Gastroesophageal sphincter (tissue), 4 donors: ENCODE measurements at regions not wholly inside any gene's neighbourhood (a gene's known extent, or its start where the extent isn't known, plus 50 kb on each side); places are given as distances from the start of the nearest gene placed in this dataset.

Experiments
- ATAC-seq: fragments of 150-250 bp; one replicate; pipeline ENCODE4 v1.9.1; 2016; ENCODE audit warnings: mild to moderate bottlenecking, moderate library complexity
- H3K27ac ChIP-seq, 4 donors: fragments of 200-600 bp; sonication (generic) in 3 of 4; 1 replicate in 3 of 4; 2 replicates in 1 of 4; pipeline ENCODE4 v1.5.1; 2016 to 2019
- H3K27me3 ChIP-seq: fragments of 200-600 bp; sonication (generic); one replicate; pipeline ENCODE4 v1.5.1; 2019
- H3K36me3 ChIP-seq, 2 donors: fragments of 200-600 bp; sonication (generic); one replicate each; pipeline ENCODE4 v1.5.1; 2019; ENCODE audit warnings: control low read depth in 1 of 2
- H3K4me1 ChIP-seq, 3 donors: fragments of 200-600 bp; sonication (generic); 1 replicate in 2 of 3; 2 replicates in 1 of 3; pipeline ENCODE4 v1.5.1; 2016 to 2019; ENCODE audit warnings: control low read depth in 2 of 3
- H3K4me3 ChIP-seq, 2 donors: fragments of 200-600 bp; sonication (generic); one replicate each; pipeline ENCODE4 v1.5.1; 2019; ENCODE audit warnings: mild to moderate bottlenecking in 1 of 2, moderate library complexity in 1 of 2
- H3K9me3 ChIP-seq, 3 donors: fragments of 200-600 bp; sonication (generic); one replicate each; pipeline ENCODE4 v1.5.1; 2017 to 2019; ENCODE audit warnings: control low read depth in 2 of 3
- EP300 ChIP-seq: sonication (generic); formaldehyde crosslinking; IDR thresholded peaks from one replicate; pipeline ENCODE4 v1.6.1; 2017; ENCODE audit warnings: antibody characterized with exemption, mild to moderate bottlenecking
- POLR2A ChIP-seq, 2 donors: fragments of 450-650 bp; IDR thresholded peaks; one replicate each; pipeline ENCODE4 v1.6.1; 2017; ENCODE audit warnings: antibody characterized with exemption in 2 of 2, mild to moderate bottlenecking in 2 of 2, moderate library complexity in 1 of 2
- POLR2AphosphoS5 ChIP-seq: sonication (generic); formaldehyde crosslinking; IDR thresholded peaks from one replicate; pipeline ENCODE4 v1.6.1; 2017; ENCODE audit warnings: antibody characterized with exemption
- WGBS, 2 donors: methylation state at CpG; one replicate each; pipeline ENCODE4 v1.1.5; 2018; ENCODE audit warnings: low coverage in 1 of 2; 5-methylcytosine and 5-hydroxymethylcytosine counted together
- TF ChIP-seq, protein P1 (sequence below), 4 experiments: fragments of 200-600 bp in 2 of 4; fragments of 450-650 bp in 2 of 4; sonication (generic) in 1 of 4; IDR thresholded peaks; one replicate each; pipeline ENCODE4 v1.5.1; 2017 to 2019; ENCODE audit warnings: antibody characterized with exemption in 4 of 4, mild to moderate bottlenecking in 2 of 4, moderate library complexity in 2 of 4

DNA sequence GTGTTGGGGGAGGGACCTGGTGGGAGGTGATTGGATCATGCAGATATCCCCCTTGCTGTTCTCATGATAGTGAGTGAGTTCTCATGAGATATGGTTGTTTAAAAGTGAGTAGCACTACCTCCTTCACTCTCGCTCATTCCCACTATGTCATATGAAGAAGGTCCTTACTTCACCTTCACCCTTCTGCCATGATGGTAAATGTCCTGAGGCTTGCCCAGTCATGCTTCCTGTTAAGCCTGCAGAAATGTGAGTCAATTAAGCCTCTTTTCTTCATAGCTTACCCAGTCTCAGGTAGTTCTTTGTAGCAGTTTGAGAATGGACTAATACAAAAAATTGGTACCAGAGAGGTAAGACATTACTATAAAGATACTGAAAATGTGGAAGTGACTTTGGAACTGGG, 425.9 kb downstream of the HTR1B start:
- H3K4me1 ChIP-seq, result no peaks in the 10 kb centered on the region
- no peaks in the 10 kb centered on the region for H3K27me3 ChIP-seq
- no peak for ATAC-seq
- H3K36me3 ChIP-seq, result peaks cover 0 to 6% of the 10 kb centered on the region in 2 donors
- H3K9me3 ChIP-seq, result peaks cover 0 to 28% (median 0%) of the 10 kb centered on the region in 3 donors
- 91 to 100% methylated on average over 1 of the region's 1 CpG for WGBS, 2 donors
- H3K4me3 ChIP-seq, result no peak overlapping the region
- TF ChIP-seq EP300 (no peak), POLR2A (IDR thresholded peaks at IDR 0.05) (no peak), POLR2AphosphoS5 (no peak)
- TF ChIP-seq, protein P1, sequence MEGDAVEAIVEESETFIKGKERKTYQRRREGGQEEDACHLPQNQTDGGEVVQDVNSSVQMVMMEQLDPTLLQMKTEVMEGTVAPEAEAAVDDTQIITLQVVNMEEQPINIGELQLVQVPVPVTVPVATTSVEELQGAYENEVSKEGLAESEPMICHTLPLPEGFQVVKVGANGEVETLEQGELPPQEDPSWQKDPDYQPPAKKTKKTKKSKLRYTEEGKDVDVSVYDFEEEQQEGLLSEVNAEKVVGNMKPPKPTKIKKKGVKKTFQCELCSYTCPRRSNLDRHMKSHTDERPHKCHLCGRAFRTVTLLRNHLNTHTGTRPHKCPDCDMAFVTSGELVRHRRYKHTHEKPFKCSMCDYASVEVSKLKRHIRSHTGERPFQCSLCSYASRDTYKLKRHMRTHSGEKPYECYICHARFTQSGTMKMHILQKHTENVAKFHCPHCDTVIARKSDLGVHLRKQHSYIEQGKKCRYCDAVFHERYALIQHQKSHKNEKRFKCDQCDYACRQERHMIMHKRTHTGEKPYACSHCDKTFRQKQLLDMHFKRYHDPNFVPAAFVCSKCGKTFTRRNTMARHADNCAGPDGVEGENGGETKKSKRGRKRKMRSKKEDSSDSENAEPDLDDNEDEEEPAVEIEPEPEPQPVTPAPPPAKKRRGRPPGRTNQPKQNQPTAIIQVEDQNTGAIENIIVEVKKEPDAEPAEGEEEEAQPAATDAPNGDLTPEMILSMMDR (IDR thresholded peaks at IDR 0.05), result no peak
- H3K27ac ChIP-seq, result no peak overlapping the region

DNA sequence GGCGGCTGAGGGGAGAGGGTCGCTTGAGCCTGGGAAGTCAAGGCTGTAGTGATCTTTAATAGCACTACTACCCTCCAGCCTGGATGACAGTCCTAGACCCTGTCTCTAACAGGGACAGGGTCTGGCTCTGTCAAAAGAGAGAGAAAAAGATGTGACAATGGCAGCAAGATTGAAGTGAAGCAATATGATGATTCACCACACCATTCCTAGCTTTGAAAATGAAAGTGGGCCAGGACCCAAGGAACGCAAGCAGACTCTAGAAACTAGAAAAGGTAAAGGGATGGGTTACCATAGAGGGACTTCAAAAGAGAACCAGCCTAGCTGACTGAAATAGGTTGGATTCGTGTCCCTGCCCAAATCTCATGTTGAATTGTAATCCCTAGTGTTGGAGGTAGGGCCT, 426.9 kb downstream of the HTR1B start:
- ATAC-seq, result no peak
- no peaks in the 10 kb centered on the region for H3K4me1 ChIP-seq
- WGBS, 2 donors, result 71 to 80% methylated on average over 3 to 4 of the region's 4 CpGs
- TF ChIP-seq POLR2A (IDR thresholded peaks at IDR 0.05) (no peak), EP300 (no peak), POLR2AphosphoS5 (no peak)
- TF ChIP-seq, protein P1 (IDR thresholded peaks at IDR 0.05), result no peak
- H3K9me3 ChIP-seq, result peaks cover 0 to 28% (median 0%) of the 10 kb centered on the region in 3 donors
- peaks cover 0 to 6% of the 10 kb centered on the region in 2 donors for H3K36me3 ChIP-seq
- H3K4me3 ChIP-seq, result no peak overlapping the region
- no peak overlapping the region for H3K27ac ChIP-seq
- H3K27me3 ChIP-seq, result no peaks in the 10 kb centered on the region

- Histone ChIP-seq H3K9me3 (peaks cover 0 to 25% (median 0%) of the 10 kb centered on the region in 3 donors), H3K4me3 (no peak overlapping the region), H3K27ac (no peak overlapping the region), H3K36me3 (peaks cover 0 to 6% of the 10 kb centered on the region in 2 donors), H3K27me3 (no peaks in the 10 kb centered on the region), H3K4me1 (no peaks in the 10 kb centered on the region)
- whole genome bisulfite sequencing, 2 donors, result 55 to 69% methylated on average over 4 of the region's 5 CpGs
- no peak for TF ChIP-seq POLR2A (IDR thresholded peaks at IDR 0.05)
- no peak for TF ChIP-seq EP300
- no peak for TF ChIP-seq POLR2AphosphoS5
- TF ChIP-seq, protein P1 (IDR thresholded peaks at IDR 0.05), result no peak
- ATAC-seq, result no peak
These were observed 429.1 kb downstream of the HTR1B start for GRCh38 chr6:77034161-77034560.

GRCh38 chr6:77030929-77031674, 432.2 kb downstream of the HTR1B start:
- Histone ChIP-seq H3K4me3 (no peak overlapping the region), H3K4me1 (no peaks in the 10 kb centered on the region), H3K9me3 (no peaks in the 10 kb centered on the region), H3K36me3 (no peaks in the 10 kb centered on the region), H3K27ac (no peak overlapping the region), H3K27me3 (no peaks in the 10 kb centered on the region)
- WGBS, 2 donors, result 74 to 78% methylated on average over 7 of the region's 7 CpGs
- ATAC-seq, result no peak
- TF ChIP-seq EP300 (no peak), POLR2A (IDR thresholded peaks at IDR 0.05) (no peak), POLR2AphosphoS5 (no peak)
- TF ChIP-seq, protein P1 (IDR thresholded peaks at IDR 0.05), result no peak

DNA sequence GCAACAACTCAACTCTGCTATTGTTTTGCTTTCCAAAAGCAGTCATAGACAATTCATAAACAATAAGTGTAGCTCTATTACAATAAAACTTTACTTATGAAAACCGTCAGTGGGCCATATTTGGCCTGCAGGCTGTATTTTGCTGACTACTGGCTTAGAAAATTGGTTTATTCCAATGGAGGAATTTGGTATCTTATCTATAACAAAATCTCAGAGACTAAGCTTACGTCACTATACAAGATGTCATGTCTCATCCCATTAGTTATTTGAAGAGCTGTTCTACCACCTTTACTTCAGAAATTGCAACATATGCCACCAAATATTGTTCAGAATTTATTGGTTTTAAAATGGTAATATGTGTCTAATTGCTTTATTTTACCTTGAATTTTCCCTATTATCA, 436.9 kb downstream of the HTR1B start:
- no peak overlapping the region for H3K4me3 ChIP-seq
- TF ChIP-seq POLR2AphosphoS5, result no peak
- TF ChIP-seq, protein P1 (IDR thresholded peaks at IDR 0.05), result no peak
- no peak for TF ChIP-seq EP300
- no peak for TF ChIP-seq POLR2A (IDR thresholded peaks at IDR 0.05)
- H3K27me3 ChIP-seq, result no peaks in the 10 kb centered on the region
- no peaks in the 10 kb centered on the region for H3K9me3 ChIP-seq
- ATAC-seq, result no peak
- no peaks in the 10 kb centered on the region for H3K4me1 ChIP-seq
- H3K36me3 ChIP-seq, result no peaks in the 10 kb centered on the region
- WGBS, 2 donors, result 63 to 64% methylated on average over 2 of the region's 2 CpGs
- no peak overlapping the region for H3K27ac ChIP-seq
